ENCODE measurements at regions not wholly inside any gene's neighbourhood (a gene's known extent, or its start where the extent isn't known, plus 50 kb on each side); places are given as distances from the start of the nearest gene placed in this dataset.

- Histone ChIP-seq H3K4me3 (ENCODE audit: extremely low read depth in 1 of 4, insufficient read depth in 2 of 4, low read depth in 3 of 4, low read length in 4 of 4) (no peak overlapping the region), H3K79me2 (ENCODE audit: control insufficient read depth in 1 of 2, insufficient read depth in 2 of 2, low read length in 2 of 2) (no peaks in the 10 kb centered on the region)
Measured at GRCh38 chr2:59333007-59333406, 1091.9 kb upstream of the FANCL start.

More at GRCh38 chr2:59333007-59333406, 1091.9 kb upstream of the FANCL start:
- Histone ChIP-seq H2BK15ac (ENCODE audit: low read length) (no peak overlapping the region), H3K14ac (ENCODE audit: insufficient read length) (no peak overlapping the region), H3K27me3 (replicated peaks in 1 of 4; ENCODE audit: control insufficient read depth in 3 of 4, extremely low read depth in 1 of 4, insufficient read depth in 3 of 4, low read length in 3 of 4) (no peaks in the 10 kb centered on the region), H2BK12ac (ENCODE audit: low read depth, low read length) (no peak overlapping the region), H2AK5ac (ENCODE audit: low read depth, low read length) (no peak overlapping the region), H4K5ac (ENCODE audit: insufficient read length, low read depth, low read length) (no peak overlapping the region), H3K18ac (ENCODE audit: extremely low read depth, low read length) (no peak overlapping the region), H3K23me2 (ENCODE audit: low read depth, low read length) (no peaks in the 10 kb centered on the region), H4K20me1 (replicated peaks in 1 of 2; ENCODE audit: control insufficient read depth in 1 of 2, insufficient read depth in 2 of 2, low read length in 2 of 2) (no peaks in the 10 kb centered on the region), H2BK20ac (ENCODE audit: low read length) (no peak overlapping the region), H3K4me1 (replicated peaks in 1 of 4; ENCODE audit: control insufficient read depth in 3 of 4, insufficient read depth in 4 of 4, low read length in 3 of 4) (no peaks in the 10 kb centered on the region), H3K4ac (replicated peaks; ENCODE audit: insufficient read length, low read depth, low read length) (no peak overlapping the region), H3K56ac (replicated peaks; ENCODE audit: insufficient read length, low read depth, low read length) (no peak overlapping the region), H3K23ac (ENCODE audit: insufficient read length) (no peak overlapping the region), H3K4me2 (ENCODE audit: insufficient read depth in 1 of 2, low read depth in 2 of 2, low read length in 2 of 2) (no peak overlapping the region), H2AFZ (ENCODE audit: low read length) (no peak overlapping the region), H4K8ac (ENCODE audit: extremely low read depth, insufficient read depth, low read length) (no peak overlapping the region), H3K9ac (replicated peaks in 1 of 4; ENCODE audit: extremely low read depth in 1 of 4, low read depth in 3 of 4, low read length in 3 of 4) (no peak overlapping the region), H4K91ac (replicated peaks; ENCODE audit: insufficient read length, low read length) (no peak overlapping the region), H3K9me3 (ENCODE audit: insufficient read depth in 2 of 2, low read depth in 1 of 2, low read length in 1 of 2) (no peaks in the 10 kb centered on the region), H3K36me3 (ENCODE audit: control insufficient read depth in 2 of 4, insufficient read depth in 4 of 4, low read length in 3 of 4) (no peaks in the 10 kb centered on the region), H3K79me1 (ENCODE audit: low read depth, low read length) (no peaks in the 10 kb centered on the region), H3K27ac (ENCODE audit: low read depth, low read length) (no peak overlapping the region), H2BK120ac (replicated peaks; ENCODE audit: low read depth, low read length) (no peak overlapping the region), H2BK5ac (ENCODE audit: low read depth, low read length) (no peak overlapping the region)
- DNase-seq (ENCODE audit: low read depth in 1 of 2, low spot score in 2 of 2) (no peak), FAIRE-seq (no peak)
- ChIA-PET CTCF (ENCODE audit: partially characterized antibody) (no interaction called here), POLR2A (ENCODE audit: partially characterized antibody) (no interaction called here)
- WGBS, 2 experiments (ENCODE audit: extremely low coverage in 1 of 2, insufficient coverage in 1 of 2, insufficient read length in 1 of 2, insufficient replicate concordance in 2 of 2, low coverage in 1 of 2, low lambda C conversion rate in 2 of 2, missing lambda C conversion rate in 1 of 2), result 100% methylated on average over 4 of the region's 4 CpGs; no CpG with 5 or more reads in 1 of the 2 experiments
- TF ChIP-seq HDAC6 (IDR thresholded peaks at IDR 0.05; ENCODE audit: low read depth, low read length) (no peak), SP2 (IDR thresholded peaks at IDR 0.05; ENCODE audit: low read length) (no peak), NRF1 (IDR thresholded peaks at IDR 0.05; ENCODE audit: low read depth, low read length) (no peak), RBBP5 (IDR thresholded peaks at IDR 0.05; ENCODE audit: borderline replicate concordance, low read depth, low read length) (no peak), KDM4A (IDR thresholded peaks at IDR 0.05; ENCODE audit: low read depth, low read length, severe bottlenecking) (no peak), SRF (IDR thresholded peaks at IDR 0.05; ENCODE audit: low read depth, low read length) (no peak), ASH2L (IDR thresholded peaks at IDR 0.05; ENCODE audit: low read length) (no peak), TAF1 (IDR thresholded peaks at IDR 0.05; ENCODE audit: low read depth, low read length) (no peak), CREB1 (IDR thresholded peaks at IDR 0.05) (no peak), MAX (IDR thresholded peaks at IDR 0.05) (no peak)
- TF ChIP-seq, protein P1, sequence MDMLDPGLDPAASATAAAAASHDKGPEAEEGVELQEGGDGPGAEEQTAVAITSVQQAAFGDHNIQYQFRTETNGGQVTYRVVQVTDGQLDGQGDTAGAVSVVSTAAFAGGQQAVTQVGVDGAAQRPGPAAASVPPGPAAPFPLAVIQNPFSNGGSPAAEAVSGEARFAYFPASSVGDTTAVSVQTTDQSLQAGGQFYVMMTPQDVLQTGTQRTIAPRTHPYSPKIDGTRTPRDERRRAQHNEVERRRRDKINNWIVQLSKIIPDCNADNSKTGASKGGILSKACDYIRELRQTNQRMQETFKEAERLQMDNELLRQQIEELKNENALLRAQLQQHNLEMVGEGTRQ (IDR thresholded peaks at IDR 0.05; ENCODE audit: low read length), result no peak
